B cell (primary cell): ENCODE measurements at regions not wholly inside any gene's neighbourhood (a gene's known extent, or its start where the extent isn't known, plus 50 kb on each side); places are given as distances from the start of the nearest gene placed in this dataset.

Source experiments
- CTCF ChIP-seq: fragments of 200-600 bp; IDR thresholded peaks from one replicate; pipeline ENCODE4 v1.8.0; 2022; ENCODE audit warnings: antibody characterized with exemption, mild to moderate bottlenecking
- EZH2 ChIP-seq: IDR thresholded peaks from 2 replicates; pipeline ENCODE4 v1.6.1; 2012; ENCODE audit warnings: borderline replicate concordance, low read depth, mild to moderate bottlenecking, moderate library complexity, low read length; ENCODE audit not compliant: insufficient read depth, poor library complexity, severe bottlenecking

DNA sequence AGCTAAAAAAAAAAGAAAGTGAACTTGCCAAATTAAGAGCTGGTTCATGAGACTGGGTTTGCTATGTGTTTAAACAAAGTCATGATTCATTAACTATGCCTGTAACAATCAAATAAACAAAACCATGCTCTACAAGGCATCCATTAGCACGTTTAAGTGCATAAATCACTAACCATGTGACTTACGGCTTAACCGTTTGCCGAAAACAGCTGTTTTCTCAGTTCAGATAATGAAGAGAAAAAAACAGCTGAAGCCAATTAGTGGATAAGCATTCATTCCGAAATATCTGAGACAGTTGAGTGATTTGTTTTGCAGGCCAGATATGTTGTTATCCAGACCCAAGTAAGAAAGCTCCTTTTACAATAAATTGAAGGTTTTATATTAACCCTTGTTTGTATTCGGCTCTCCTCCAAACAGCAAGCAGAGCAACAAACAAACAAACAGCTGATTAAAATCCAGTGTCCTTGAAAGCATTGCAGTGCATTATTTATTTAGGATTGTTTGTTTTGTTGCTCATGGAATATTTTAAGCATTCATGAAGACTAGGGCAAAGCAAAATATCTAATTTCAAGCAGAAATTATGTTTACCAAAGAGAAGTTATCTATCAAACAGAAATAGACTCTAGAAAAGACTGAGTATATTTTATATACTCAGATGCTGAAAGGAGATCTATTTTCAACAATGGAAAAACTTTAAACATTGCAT, 343.5 kb downstream of the RFPL4B start:
- TF ChIP-seq CTCF = no peak
- TF ChIP-seq EZH2 = no peak
